ENCODE measurements at regions not wholly inside any gene's neighbourhood (a gene's known extent, or its start where the extent isn't known, plus 50 kb on each side); places are given as distances from the start of the nearest gene placed in this dataset.
"Not testable (repeated sequence)": the region's sequence is repeated elsewhere in the genome, so short reads cannot be mapped to it uniquely, and the experiment has no call there.

- POLR2A ChIA-PET: no interaction called here
- Mint-ChIP-seq H3K9me3 (no peaks in the 10 kb centered on the region), H3K27me3 (peaks cover 3 to 18% of the 10 kb centered on the region in 2 donors), H3K4me1 (no peaks in the 10 kb centered on the region), H3K36me3 (no peaks in the 10 kb centered on the region), H3K4me3 (no peak overlapping the region), H3K27ac (no peak overlapping the region)
- ATAC-seq (replicated peaks in 1 of 4): no peak
- Histone ChIP-seq H3K4me1 (ENCODE audit: control insufficient read depth in 1 of 2, extremely low read depth in 1 of 2, insufficient read depth in 2 of 2, low read length in 2 of 2) (no peaks in the 10 kb centered on the region), H3K9me3 (no peaks in the 10 kb centered on the region), H3K36me3 (ENCODE audit: control insufficient read depth in 2 of 2, extremely low read depth in 1 of 2, insufficient read depth in 1 of 2, low read length in 1 of 2) (no peaks in the 10 kb centered on the region), H3K4me3 (ENCODE audit: control insufficient read depth in 1 of 2, extremely low read depth in 1 of 2, low read length in 1 of 2) (no peak overlapping the region), H3K27ac (ENCODE audit: low read length) (no peak overlapping the region), H3K27me3 (replicated peaks in 1 of 2; ENCODE audit: control insufficient read depth in 2 of 2, extremely low read depth in 1 of 2, insufficient read depth in 2 of 2, low read length in 1 of 2) (no peaks in the 10 kb centered on the region)
- CTCF ChIA-PET: interaction anchor here in 1 of 2 donors (0.6 kb wide), 1 partner anchor 640 kb away, joined by 4 read pairs; no protein-coding TSS in a partner anchor
- DNase-seq: no peak
These were observed 76.2 kb upstream of the ICA1 start for GRCh38 chr7:8338206-8338605.

DNA sequence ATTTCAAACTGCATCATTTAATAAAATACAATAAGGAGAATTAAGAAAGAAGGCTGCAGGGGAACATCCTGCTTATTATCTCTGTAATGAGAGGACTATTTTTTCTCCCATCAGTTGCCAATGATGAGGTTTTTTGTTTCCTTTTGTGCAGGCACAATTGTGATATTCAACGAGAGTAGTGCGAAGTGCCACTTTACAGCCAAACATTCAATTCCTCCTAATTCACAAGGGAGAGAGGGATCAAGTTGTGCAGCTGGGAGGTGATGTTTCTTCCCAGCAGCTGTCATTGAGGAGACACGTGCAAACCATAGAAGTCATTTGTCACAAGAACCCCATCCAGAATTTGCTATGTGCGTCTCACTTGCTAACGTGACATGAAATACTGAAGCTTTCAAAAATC is 81.6 kb upstream of the ICA1 start:
- WGBS (ENCODE audit: insufficient coverage): no CpG with 5 or more reads among the region's 5 CpGs
- H3K27ac ChIP-seq (ENCODE audit: low read length): no peak overlapping the region
- no peak for DNase-seq
- no peaks in the 10 kb centered on the region for H3K9me3 ChIP-seq
- peaks cover 10 to 26% of the 10 kb centered on the region in 2 donors for H3K27me3 Mint-ChIP-seq
- no peaks in the 10 kb centered on the region for H3K4me1 ChIP-seq (ENCODE audit: control insufficient read depth in 1 of 2, extremely low read depth in 1 of 2, insufficient read depth in 2 of 2, low read length in 2 of 2)
- no peak overlapping the region for H3K4me3 Mint-ChIP-seq
- CTCF ChIA-PET: no interaction called here
- H3K9me3 Mint-ChIP-seq: peaks cover 0 to 11% (median 2%) of the 10 kb centered on the region in 3 donors
- H3K4me3 ChIP-seq (ENCODE audit: control insufficient read depth in 1 of 2, extremely low read depth in 1 of 2, low read length in 1 of 2): no peak overlapping the region
- H3K27ac Mint-ChIP-seq: no peak overlapping the region
- H3K36me3 ChIP-seq (ENCODE audit: control insufficient read depth in 2 of 2, extremely low read depth in 1 of 2, insufficient read depth in 1 of 2, low read length in 1 of 2): no peaks in the 10 kb centered on the region
- no peak for ATAC-seq (replicated peaks in 1 of 4)
- peaks cover 0 to 9% of the 10 kb centered on the region in 2 experiments for H3K27me3 ChIP-seq (replicated peaks in 1 of 2; ENCODE audit: control insufficient read depth in 2 of 2, extremely low read depth in 1 of 2, insufficient read depth in 2 of 2, low read length in 1 of 2)
- POLR2A ChIA-PET: interaction anchor here in 1 of 2 donors (0.6 kb wide), 1 partner anchor 147 kb away, joined by 5 read pairs; no protein-coding TSS in a partner anchor
- no peaks in the 10 kb centered on the region for H3K36me3 Mint-ChIP-seq
- no peaks in the 10 kb centered on the region for H3K4me1 Mint-ChIP-seq

DNA sequence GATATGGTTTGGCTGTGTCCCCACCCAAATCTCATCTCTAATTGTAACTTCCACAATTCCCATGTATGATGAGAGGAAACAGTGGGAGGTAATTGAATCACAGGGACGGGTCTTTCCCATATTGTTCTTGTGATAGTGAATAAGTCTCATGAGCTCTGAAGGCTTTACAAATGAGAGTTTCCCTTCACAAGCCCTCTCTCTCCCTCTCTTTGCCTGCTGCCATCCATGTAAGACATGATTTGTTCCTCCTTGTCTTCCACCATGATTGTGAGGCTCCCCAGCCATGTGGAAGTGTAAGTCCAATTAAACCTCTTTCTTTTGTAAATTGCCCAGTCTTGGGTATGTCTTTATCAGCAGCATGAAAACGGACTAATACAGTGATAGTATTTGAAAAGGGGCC is 85.4 kb upstream of the ICA1 start:
- H3K4me1 ChIP-seq (ENCODE audit: control insufficient read depth in 1 of 2, extremely low read depth in 1 of 2, insufficient read depth in 2 of 2, low read length in 2 of 2); H3K4me3 Mint-ChIP-seq; H3K36me3 Mint-ChIP-seq; H3K9me3 ChIP-seq; CTCF ChIA-PET; ATAC-seq (replicated peaks in 1 of 4); POLR2A ChIA-PET; H3K27ac ChIP-seq (ENCODE audit: low read length); H3K36me3 ChIP-seq (ENCODE audit: control insufficient read depth in 2 of 2, extremely low read depth in 1 of 2, insufficient read depth in 1 of 2, low read length in 1 of 2); DNase-seq; H3K4me1 Mint-ChIP-seq; H3K27ac Mint-ChIP-seq; H3K4me3 ChIP-seq (ENCODE audit: control insufficient read depth in 1 of 2, extremely low read depth in 1 of 2, low read length in 1 of 2): not testable (repeated sequence)
- WGBS (ENCODE audit: insufficient coverage): no CpG with 5 or more reads among the region's 2 CpGs
- H3K27me3 ChIP-seq (replicated peaks in 1 of 2; ENCODE audit: control insufficient read depth in 2 of 2, extremely low read depth in 1 of 2, insufficient read depth in 2 of 2, low read length in 1 of 2): peaks cover 0 to 13% of the 10 kb centered on the region in 2 experiments
- peaks cover 14 to 32% of the 10 kb centered on the region in 2 donors for H3K27me3 Mint-ChIP-seq
- H3K9me3 Mint-ChIP-seq: peaks cover 0 to 11% (median 2%) of the 10 kb centered on the region in 3 donors

GRCh38 chr7:8351654-8352053 is 81.8 kb upstream of the NXPH1 start:
- DNase-seq; H3K27ac Mint-ChIP-seq; H3K4me3 Mint-ChIP-seq; H3K4me1 ChIP-seq (ENCODE audit: control insufficient read depth in 1 of 2, extremely low read depth in 1 of 2, insufficient read depth in 2 of 2, low read length in 2 of 2); H3K36me3 ChIP-seq (ENCODE audit: control insufficient read depth in 2 of 2, extremely low read depth in 1 of 2, insufficient read depth in 1 of 2, low read length in 1 of 2); ATAC-seq (replicated peaks in 1 of 4); H3K9me3 ChIP-seq; H3K4me1 Mint-ChIP-seq; H3K27ac ChIP-seq (ENCODE audit: low read length); H3K9me3 Mint-ChIP-seq; H3K4me3 ChIP-seq (ENCODE audit: control insufficient read depth in 1 of 2, extremely low read depth in 1 of 2, low read length in 1 of 2); H3K27me3 ChIP-seq (replicated peaks in 1 of 2; ENCODE audit: control insufficient read depth in 2 of 2, extremely low read depth in 1 of 2, insufficient read depth in 2 of 2, low read length in 1 of 2); H3K36me3 Mint-ChIP-seq; CTCF ChIA-PET: not testable (repeated sequence)
- POLR2A ChIA-PET: interaction anchor here in 1 of 2 donors (0.7 kb wide), 1 partner anchor 612 kb away, joined by 3 read pairs; no protein-coding TSS in a partner anchor
- peaks cover 6 to 36% of the 10 kb centered on the region in 2 donors for H3K27me3 Mint-ChIP-seq
- WGBS (ENCODE audit: insufficient coverage): 100% methylated on average over 6 of the region's 20 CpGs

DNA sequence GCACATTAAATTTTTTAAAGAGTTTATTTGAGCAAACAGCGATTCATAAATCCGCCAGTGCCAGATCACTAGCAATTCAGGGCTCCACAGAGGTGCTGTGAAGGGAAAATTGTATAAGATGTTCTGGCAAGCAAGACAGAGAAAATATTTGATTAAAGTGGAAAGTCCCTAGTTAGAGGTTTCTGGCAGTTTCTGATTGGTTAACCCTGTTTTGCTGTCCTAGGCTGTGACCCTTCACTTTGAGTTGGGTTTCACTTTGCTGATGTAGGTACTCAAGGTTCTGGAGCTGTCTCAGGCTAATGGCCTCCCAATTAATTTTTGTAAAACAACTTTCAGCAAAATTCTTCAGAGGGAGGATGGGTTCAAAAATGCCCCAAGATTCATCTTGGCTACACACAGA is 79.4 kb upstream of the NXPH1 start:
- Histone ChIP-seq H3K9me3 (no peaks in the 10 kb centered on the region), H3K27me3 (replicated peaks in 1 of 2; ENCODE audit: control insufficient read depth in 2 of 2, extremely low read depth in 1 of 2, insufficient read depth in 2 of 2, low read length in 1 of 2) (peaks cover 0 to 4% of the 10 kb centered on the region in 2 experiments), H3K4me1 (ENCODE audit: control insufficient read depth in 1 of 2, extremely low read depth in 1 of 2, insufficient read depth in 2 of 2, low read length in 2 of 2) (no peaks in the 10 kb centered on the region), H3K36me3 (ENCODE audit: control insufficient read depth in 2 of 2, extremely low read depth in 1 of 2, insufficient read depth in 1 of 2, low read length in 1 of 2) (no peaks in the 10 kb centered on the region), H3K4me3 (ENCODE audit: control insufficient read depth in 1 of 2, extremely low read depth in 1 of 2, low read length in 1 of 2) (no peak overlapping the region), H3K27ac (ENCODE audit: low read length) (no peak overlapping the region)
- no peaks in the 10 kb centered on the region for H3K36me3 Mint-ChIP-seq
- H3K4me1 Mint-ChIP-seq: no peaks in the 10 kb centered on the region
- WGBS (ENCODE audit: insufficient coverage): 93% methylated on average over 2 of the region's 2 CpGs
- H3K27ac Mint-ChIP-seq: no peak overlapping the region
- no peak overlapping the region for H3K4me3 Mint-ChIP-seq
- ChIA-PET CTCF (no interaction called here), POLR2A (no interaction called here)
- DNase-seq (no peak), ATAC-seq (replicated peaks in 1 of 4) (no peak)
- peaks cover 12 to 38% of the 10 kb centered on the region in 2 donors for H3K27me3 Mint-ChIP-seq
- no peaks in the 10 kb centered on the region for H3K9me3 Mint-ChIP-seq

- no peak overlapping the region for H3K27ac Mint-ChIP-seq
- Histone ChIP-seq H3K9me3 (no peaks in the 10 kb centered on the region), H3K36me3 (ENCODE audit: control insufficient read depth in 2 of 2, extremely low read depth in 1 of 2, insufficient read depth in 1 of 2, low read length in 1 of 2) (no peaks in the 10 kb centered on the region), H3K4me1 (ENCODE audit: control insufficient read depth in 1 of 2, extremely low read depth in 1 of 2, insufficient read depth in 2 of 2, low read length in 2 of 2) (no peaks in the 10 kb centered on the region), H3K27me3 (replicated peaks in 1 of 2; ENCODE audit: control insufficient read depth in 2 of 2, extremely low read depth in 1 of 2, insufficient read depth in 2 of 2, low read length in 1 of 2) (peaks cover 0 to 4% of the 10 kb centered on the region in 2 experiments), H3K4me3 (ENCODE audit: control insufficient read depth in 1 of 2, extremely low read depth in 1 of 2, low read length in 1 of 2) (no peak overlapping the region), H3K27ac (ENCODE audit: low read length) (no peak overlapping the region)
- H3K27me3 Mint-ChIP-seq: peaks cover 12 to 36% of the 10 kb centered on the region in 2 donors
- H3K9me3 Mint-ChIP-seq: no peaks in the 10 kb centered on the region
- H3K36me3 Mint-ChIP-seq: no peaks in the 10 kb centered on the region
- H3K4me1 Mint-ChIP-seq: no peaks in the 10 kb centered on the region
- no CpG with 5 or more reads among the region's 4 CpGs for WGBS (ENCODE audit: insufficient coverage)
- CTCF ChIA-PET: no interaction called here
- ATAC-seq (replicated peaks in 1 of 4) (no peak), DNase-seq (no peak)
- POLR2A ChIA-PET: no interaction called here
- H3K4me3 Mint-ChIP-seq: no peak overlapping the region
These were observed 78.9 kb upstream of the NXPH1 start for GRCh38 chr7:8354503-8354902.

DNA sequence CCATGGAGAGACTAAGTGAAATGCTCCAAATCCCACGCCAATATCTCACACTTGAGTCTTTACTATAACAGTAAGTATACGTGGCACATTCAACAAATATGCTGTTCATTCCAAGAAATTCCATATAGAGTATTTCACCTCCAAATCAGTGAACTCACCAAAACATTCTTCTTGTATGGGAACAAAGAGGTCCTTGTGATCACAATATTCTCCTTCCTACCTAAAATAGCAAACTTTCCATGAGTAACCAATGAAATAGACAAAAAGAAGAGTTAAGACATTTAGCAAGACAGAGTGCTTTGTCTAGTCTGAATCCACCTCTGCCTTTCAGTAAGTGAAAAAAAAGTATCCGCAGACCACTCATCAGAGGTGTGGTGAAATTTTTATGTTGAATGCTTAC is 77.3 kb upstream of the NXPH1 start:
- Mint-ChIP-seq H3K27me3 (peaks cover 20 to 35% of the 10 kb centered on the region in 2 donors), H3K4me3 (no peak overlapping the region), H3K4me1 (no peaks in the 10 kb centered on the region), H3K9me3 (peaks cover 0 to 3% (median 0%) of the 10 kb centered on the region in 3 donors), H3K27ac (no peak overlapping the region), H3K36me3 (no peaks in the 10 kb centered on the region)
- CTCF ChIA-PET: no interaction called here
- no peaks in the 10 kb centered on the region for H3K9me3 ChIP-seq
- no peak for ATAC-seq (replicated peaks in 1 of 4)
- no peak for DNase-seq
- no peaks in the 10 kb centered on the region for H3K27me3 ChIP-seq (replicated peaks in 1 of 2; ENCODE audit: control insufficient read depth in 2 of 2, extremely low read depth in 1 of 2, insufficient read depth in 2 of 2, low read length in 1 of 2)
- no CpG with 5 or more reads among the region's 3 CpGs for WGBS (ENCODE audit: insufficient coverage)
- H3K4me3 ChIP-seq (ENCODE audit: control insufficient read depth in 1 of 2, extremely low read depth in 1 of 2, low read length in 1 of 2): no peak overlapping the region
- no peaks in the 10 kb centered on the region for H3K36me3 ChIP-seq (ENCODE audit: control insufficient read depth in 2 of 2, extremely low read depth in 1 of 2, insufficient read depth in 1 of 2, low read length in 1 of 2)
- no peaks in the 10 kb centered on the region for H3K4me1 ChIP-seq (ENCODE audit: control insufficient read depth in 1 of 2, extremely low read depth in 1 of 2, insufficient read depth in 2 of 2, low read length in 2 of 2)
- POLR2A ChIA-PET: interaction anchor here in 1 of 2 donors (0.5 kb wide), 1 partner anchor 24 kb away, joined by 3 read pairs; no protein-coding TSS in a partner anchor
- H3K27ac ChIP-seq (ENCODE audit: low read length): no peak overlapping the region

All from T-cell (primary cell).